ENCODE measurements at regions not wholly inside any gene's neighbourhood (a gene's known extent, or its start where the extent isn't known, plus 50 kb on each side); places are given as distances from the start of the nearest gene placed in this dataset.
"Not testable (repeated sequence)": the region's sequence is repeated elsewhere in the genome, so short reads cannot be mapped to it uniquely, and the experiment has no call there.

- no peak for DNase-seq (ENCODE audit: low spot score)
Observed at GRCh38 chr5:71771191-71771590, 52.1 kb downstream of the CARTPT start.

GRCh38 chr5:71778678-71779276, 59.7 kb downstream of the CARTPT start:
- DNase-seq (ENCODE audit: low spot score), result peak; percentile 57

- no peak for DNase-seq (ENCODE audit: low spot score)
Observed at GRCh38 chr5:71780597-71780996, 61.5 kb downstream of the CARTPT start.

- DNase-seq (ENCODE audit: low spot score), result no peak
Observed at GRCh38 chr5:71782393-71782770, 63.3 kb downstream of the CARTPT start.

- peak; percentile 85 for DNase-seq (ENCODE audit: low spot score)
Observed at GRCh38 chr5:71782771-71783770, 64.0 kb downstream of the CARTPT start.

GRCh38 chr5:71783891-71784290, 64.8 kb downstream of the CARTPT start:
- no peak for DNase-seq (ENCODE audit: low spot score)

- DNase-seq (ENCODE audit: low spot score), result no peak
Observed at GRCh38 chr5:71786337-71787055, 67.4 kb downstream of the CARTPT start.

- DNase-seq (ENCODE audit: low spot score), result no peak
Observed at GRCh38 chr5:71788794-71789193, 69.7 kb downstream of the CARTPT start.

GRCh38 chr5:71789746-71790145, 70.7 kb downstream of the CARTPT start:
- DNase-seq (ENCODE audit: low spot score), result no peak

- DNase-seq (ENCODE audit: low spot score), result no peak
Observed at GRCh38 chr5:71790433-71790832, 71.4 kb downstream of the CARTPT start.

- not testable (repeated sequence) for DNase-seq (ENCODE audit: low spot score)
Observed at GRCh38 chr5:71792041-71792440, 73.0 kb downstream of the CARTPT start.

- no peak for DNase-seq (ENCODE audit: low spot score)
Observed at GRCh38 chr5:71794061-71794695, 75.1 kb downstream of the CARTPT start.

- no peak for DNase-seq (ENCODE audit: low spot score)
Observed at GRCh38 chr5:71802673-71803072, 83.6 kb downstream of the CARTPT start.

GRCh38 chr5:71806711-71807110, 87.6 kb downstream of the CARTPT start:
- DNase-seq (ENCODE audit: low spot score), result no peak

- no peak for DNase-seq (ENCODE audit: low spot score)
Observed at GRCh38 chr5:71807909-71808308, 88.8 kb downstream of the CARTPT start.

GRCh38 chr5:71809446-71809845, 90.4 kb downstream of the CARTPT start:
- DNase-seq (ENCODE audit: low spot score), result no peak

GRCh38 chr5:71810023-71810422, 90.9 kb downstream of the CARTPT start:
- no peak for DNase-seq (ENCODE audit: low spot score)

GRCh38 chr5:71810471-71811195, 91.6 kb downstream of the CARTPT start:
- DNase-seq (ENCODE audit: low spot score), result no peak

- no peak for DNase-seq (ENCODE audit: low spot score)
Observed at GRCh38 chr5:71811779-71812178, 92.7 kb downstream of the CARTPT start.

GRCh38 chr5:71816307-71816706, 97.2 kb downstream of the CARTPT start:
- no peak for DNase-seq (ENCODE audit: low spot score)

GRCh38 chr5:71817891-71818290, 98.8 kb downstream of the CARTPT start:
- DNase-seq (ENCODE audit: low spot score), result no peak
